ENCODE measurements at regions not wholly inside any gene's neighbourhood (a gene's known extent, or its start where the extent isn't known, plus 50 kb on each side); places are given as distances from the start of the nearest gene placed in this dataset.

DNA sequence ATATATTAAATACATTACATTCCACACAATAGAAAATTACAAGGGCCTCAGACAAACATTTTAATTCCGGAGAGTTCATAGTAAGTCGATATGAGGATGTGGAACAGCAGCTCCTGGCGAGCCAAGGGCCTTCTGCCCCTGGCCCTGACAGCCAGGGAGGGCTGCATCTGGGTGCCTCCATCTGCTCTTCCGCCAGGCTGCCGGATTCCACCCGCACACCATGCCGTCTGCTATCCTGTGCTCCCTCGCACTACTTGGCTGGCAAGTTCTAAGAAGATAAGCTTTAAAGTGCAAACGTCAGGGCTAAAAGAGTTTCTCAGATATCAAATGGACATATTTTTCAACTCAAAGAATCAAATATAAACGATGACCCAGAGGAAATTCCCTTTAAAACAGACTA lies 656.3 kb upstream of the NOX3 start:
- DNase-seq (ENCODE audit: low read depth in 3 of 3, low spot score in 2 of 3) = no peak

GRCh38 chr6:156110249-156110648 lies 654.6 kb upstream of the NOX3 start:
- no peak for DNase-seq (ENCODE audit: low read depth in 3 of 3, low spot score in 2 of 3)

- no peak for DNase-seq (ENCODE audit: low read depth in 3 of 3, low spot score in 2 of 3)
Measured at GRCh38 chr6:156109713-156110112, 654.1 kb upstream of the NOX3 start.

DNA sequence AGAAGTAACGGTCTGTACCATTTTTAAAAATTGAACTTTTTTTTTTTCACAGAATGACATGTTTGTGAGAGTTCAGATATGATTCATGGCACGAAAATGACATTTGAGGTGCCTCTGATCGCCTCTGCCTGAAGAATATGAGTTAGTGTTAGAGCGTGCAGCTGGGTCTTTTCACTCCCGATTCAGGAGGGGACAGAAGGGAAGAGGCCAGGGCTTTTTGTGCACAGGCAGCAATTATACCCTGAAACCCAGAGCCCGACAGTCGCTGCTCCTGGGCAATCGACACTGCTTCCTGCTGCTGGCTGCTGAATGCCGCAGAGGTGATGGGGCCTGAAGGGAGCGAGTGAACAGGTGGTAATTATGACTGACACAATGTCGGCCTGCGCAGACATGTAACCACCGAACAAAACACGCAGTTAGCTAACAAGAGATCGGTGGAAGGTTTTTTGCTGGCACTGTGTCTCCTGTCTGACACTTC lies 652.0 kb upstream of the NOX3 start:
- DNase-seq (ENCODE audit: low read depth in 3 of 3, low spot score in 2 of 3) = peak; percentile 6 to 21 (median 17)

- DNase-seq (ENCODE audit: low read depth in 3 of 3, low spot score in 2 of 3) = no peak
Measured at GRCh38 chr6:156102129-156102528, 646.5 kb upstream of the NOX3 start.

GRCh38 chr6:156098839-156099238 lies 643.2 kb upstream of the NOX3 start:
- no peak for DNase-seq (ENCODE audit: low read depth in 3 of 3, low spot score in 2 of 3)

DNA sequence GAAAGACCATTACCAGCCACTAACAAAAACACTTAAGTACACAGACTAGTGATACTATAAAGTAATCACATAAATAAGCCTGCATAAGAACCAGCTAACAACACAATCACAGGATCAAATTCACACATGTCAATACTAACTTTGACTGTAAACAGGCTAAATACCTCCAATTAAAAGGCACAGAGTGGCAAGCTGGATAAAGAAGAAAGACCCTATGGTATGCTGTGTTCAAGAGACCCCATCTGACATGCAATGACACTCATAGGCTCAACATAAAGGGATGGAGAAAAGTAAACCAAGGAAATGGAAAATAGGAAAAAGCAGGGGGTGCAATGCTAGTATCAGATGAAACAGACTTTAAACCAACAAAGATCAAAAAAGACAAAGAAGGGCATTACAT lies 631.8 kb upstream of the NOX3 start:
- no peak for DNase-seq (ENCODE audit: low read depth in 3 of 3, low spot score in 2 of 3)

DNA sequence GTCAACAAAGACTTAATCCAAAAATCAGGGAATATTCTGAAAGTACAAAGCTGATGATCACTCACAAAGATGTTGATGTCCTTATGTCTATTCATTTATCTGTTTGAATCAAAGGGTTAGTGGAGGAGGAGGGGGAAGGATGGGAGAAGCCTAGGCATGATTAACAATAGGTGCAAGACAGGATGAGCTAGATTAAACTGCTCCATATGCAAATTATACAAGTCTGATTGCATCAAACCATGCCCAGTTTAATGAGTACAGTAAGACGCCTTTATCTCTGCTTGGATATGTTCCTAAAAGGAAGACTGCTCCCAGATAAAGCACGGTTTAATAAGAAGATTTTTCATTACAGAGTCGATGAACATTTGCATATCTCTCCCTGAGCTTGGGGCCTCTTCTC lies 626.4 kb upstream of the NOX3 start:
- no peak for DNase-seq (ENCODE audit: low read depth in 3 of 3, low spot score in 2 of 3)

- DNase-seq (ENCODE audit: low read depth in 3 of 3, low spot score in 2 of 3) = no peak
Measured at GRCh38 chr6:156080371-156080770, 624.7 kb upstream of the NOX3 start.

DNA sequence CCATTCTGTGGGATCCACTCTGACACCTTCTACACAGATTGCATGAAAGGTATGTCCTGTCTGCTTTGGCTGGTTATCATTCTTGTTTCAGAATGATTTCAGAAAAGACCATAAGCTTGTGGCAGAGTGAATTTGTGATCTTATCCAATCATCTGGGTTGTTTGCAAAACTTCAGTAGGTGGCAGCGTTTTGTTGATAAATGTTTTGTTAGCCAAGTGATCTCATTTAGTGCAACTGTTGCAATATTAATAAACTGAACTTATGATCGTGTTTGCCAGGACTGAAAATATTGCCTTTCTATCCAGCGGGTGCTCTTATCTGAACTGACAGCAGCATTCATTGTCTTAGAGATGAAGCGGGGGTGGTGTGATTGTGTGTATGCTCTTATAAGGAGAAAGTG lies 613.2 kb upstream of the NOX3 start:
- no peak for DNase-seq (ENCODE audit: low read depth in 3 of 3, low spot score in 2 of 3)

- DNase-seq (ENCODE audit: low read depth in 3 of 3, low spot score in 2 of 3) = no peak
Measured at GRCh38 chr6:156065849-156066248, 610.2 kb upstream of the NOX3 start.

DNA sequence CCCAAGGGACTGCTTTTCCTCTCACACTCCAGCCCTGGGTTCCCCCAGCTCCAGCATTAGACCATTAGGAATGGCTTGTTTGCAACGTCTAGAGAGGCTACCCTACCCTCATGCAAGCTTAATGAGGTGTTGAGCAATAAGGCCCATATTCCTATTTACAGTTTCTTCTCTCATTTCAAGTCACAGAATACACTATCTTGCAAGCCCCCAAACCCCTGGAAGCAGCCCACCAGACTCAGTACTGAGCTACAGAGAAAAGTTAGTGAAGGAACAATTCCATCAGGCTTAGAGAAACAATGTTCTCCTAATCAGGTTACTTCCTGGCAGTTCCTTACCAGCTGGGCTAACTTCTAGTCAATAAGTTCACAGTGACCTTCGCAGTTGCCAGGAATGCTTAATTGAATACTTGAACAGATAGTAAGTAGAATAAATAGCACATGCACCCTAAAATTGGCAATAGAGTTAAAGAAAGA lies 606.5 kb upstream of the NOX3 start:
- DNase-seq (ENCODE audit: low read depth in 3 of 3, low spot score in 2 of 3) = no peak

- DNase-seq (ENCODE audit: low read depth in 3 of 3, low spot score in 2 of 3) = no peak
Measured at GRCh38 chr6:156061465-156061864, 605.8 kb upstream of the NOX3 start.

DNA sequence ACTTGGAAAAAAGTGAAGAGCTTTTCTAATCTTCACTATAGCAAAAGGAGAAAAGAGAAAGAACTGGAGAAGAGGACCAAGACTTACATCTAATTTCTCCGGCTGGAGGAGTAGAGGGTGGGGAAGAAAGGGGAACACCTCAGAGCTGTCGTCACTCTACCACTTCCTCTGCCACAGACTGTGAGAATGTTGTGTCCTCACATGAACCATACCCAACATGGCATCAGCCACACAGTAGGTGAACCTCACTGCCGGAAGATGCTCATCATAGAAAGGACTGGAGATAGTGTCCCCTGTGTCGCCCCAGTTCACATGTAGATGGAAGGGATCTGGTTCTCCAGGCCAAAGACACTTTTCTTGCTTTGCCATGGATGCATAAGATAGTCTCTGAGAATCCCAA lies 604.4 kb upstream of the NOX3 start:
- DNase-seq (ENCODE audit: low read depth in 3 of 3, low spot score in 2 of 3) = no peak

DNA sequence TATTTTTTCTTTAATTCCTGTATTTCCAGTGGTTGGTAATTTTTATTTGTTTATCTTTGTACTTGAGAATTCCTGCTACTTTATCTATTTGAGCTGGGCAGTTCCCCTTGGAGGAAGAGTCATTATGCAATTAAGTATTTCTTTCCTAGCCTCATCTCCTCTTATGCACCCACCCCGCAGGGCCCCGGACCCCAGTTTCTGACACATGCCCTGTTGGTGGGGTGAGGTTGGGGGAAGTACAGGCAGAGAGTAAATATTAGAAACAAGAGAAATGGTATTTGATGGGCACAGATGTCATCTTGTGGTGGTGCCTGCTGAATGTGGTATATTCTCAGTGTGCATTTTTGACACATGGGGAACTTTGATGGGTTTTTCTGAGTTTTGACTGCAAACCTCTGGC lies 602.7 kb upstream of the NOX3 start:
- DNase-seq (ENCODE audit: low read depth in 3 of 3, low spot score in 2 of 3) = no peak

GRCh38 chr6:156057869-156058268 lies 602.2 kb upstream of the NOX3 start:
- no peak for DNase-seq (ENCODE audit: low read depth in 3 of 3, low spot score in 2 of 3)

DNA sequence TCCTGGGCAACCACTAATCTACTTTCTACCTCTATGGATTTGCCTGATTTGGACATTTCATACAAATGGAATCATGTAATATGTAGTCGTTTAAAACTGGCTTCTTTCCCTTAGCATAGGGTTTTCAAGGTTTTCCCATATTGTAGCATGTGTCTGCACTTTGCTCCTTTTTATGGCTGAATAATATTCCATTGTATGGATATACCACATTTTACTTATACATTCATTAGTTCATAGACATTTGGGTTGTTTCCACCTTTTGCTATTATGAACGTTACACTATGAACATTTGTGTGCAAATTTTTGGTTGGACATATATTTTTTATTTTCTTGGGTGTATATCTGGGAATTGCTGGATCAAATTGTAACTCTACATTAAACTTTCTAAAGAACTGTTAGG lies 600.4 kb upstream of the NOX3 start:
- DNase-seq (ENCODE audit: low read depth in 3 of 3, low spot score in 2 of 3) = no peak

DNA sequence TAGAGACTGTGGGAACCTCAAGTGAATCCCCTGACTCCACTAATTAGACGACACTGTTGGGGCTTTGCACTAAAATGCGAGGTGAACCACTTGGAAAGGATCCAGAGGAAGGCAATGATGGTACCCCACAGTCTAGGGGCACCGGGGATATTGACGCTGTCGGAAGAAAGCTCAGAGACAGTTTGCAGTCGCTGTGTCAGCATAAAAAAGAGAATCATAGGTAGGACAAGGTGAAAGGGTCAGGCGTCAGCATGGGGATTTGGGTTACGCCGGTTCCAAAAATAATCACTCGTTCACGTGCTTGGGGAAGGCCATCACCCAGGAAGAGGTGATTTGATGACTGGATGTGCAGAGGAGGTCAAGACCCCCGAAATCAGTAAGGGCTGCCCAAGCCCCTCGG lies 598.0 kb upstream of the NOX3 start:
- DNase-seq (ENCODE audit: low read depth in 3 of 3, low spot score in 2 of 3) = no peak

DNA sequence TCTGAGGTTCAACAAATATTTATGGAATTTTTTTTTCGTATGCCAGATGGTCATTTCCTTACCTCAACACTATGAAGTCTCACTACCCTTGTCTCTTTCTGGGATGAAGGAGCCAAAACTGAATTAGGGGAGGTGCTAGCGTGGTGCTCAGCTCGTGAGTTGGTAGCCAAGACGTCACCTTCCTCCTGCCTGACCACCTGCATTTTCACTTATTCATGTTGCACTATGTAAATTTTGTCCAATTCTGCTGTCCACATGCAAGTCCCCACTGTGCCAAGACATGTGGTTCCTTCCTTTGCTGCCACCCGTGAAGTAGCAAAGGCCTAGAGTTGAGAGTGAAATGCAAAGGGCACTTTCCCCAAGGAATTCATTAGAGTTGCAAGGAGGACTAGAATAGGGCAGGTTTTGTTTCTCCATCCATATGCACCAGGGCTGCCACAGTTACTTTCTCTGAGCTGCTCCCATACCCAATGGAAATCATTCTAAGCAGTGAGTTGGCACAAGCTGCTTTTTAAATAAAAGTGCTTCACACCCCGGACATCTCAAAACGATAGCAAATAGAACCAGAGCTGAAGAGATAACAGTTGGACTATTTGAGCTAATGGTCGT lies 591.3 kb upstream of the NOX3 start:
- no peak for DNase-seq (ENCODE audit: low read depth in 3 of 3, low spot score in 2 of 3)

GRCh38 chr6:156046268-156046665 lies 590.6 kb upstream of the NOX3 start:
- DNase-seq (ENCODE audit: low read depth in 3 of 3, low spot score in 2 of 3) = no peak

DNA sequence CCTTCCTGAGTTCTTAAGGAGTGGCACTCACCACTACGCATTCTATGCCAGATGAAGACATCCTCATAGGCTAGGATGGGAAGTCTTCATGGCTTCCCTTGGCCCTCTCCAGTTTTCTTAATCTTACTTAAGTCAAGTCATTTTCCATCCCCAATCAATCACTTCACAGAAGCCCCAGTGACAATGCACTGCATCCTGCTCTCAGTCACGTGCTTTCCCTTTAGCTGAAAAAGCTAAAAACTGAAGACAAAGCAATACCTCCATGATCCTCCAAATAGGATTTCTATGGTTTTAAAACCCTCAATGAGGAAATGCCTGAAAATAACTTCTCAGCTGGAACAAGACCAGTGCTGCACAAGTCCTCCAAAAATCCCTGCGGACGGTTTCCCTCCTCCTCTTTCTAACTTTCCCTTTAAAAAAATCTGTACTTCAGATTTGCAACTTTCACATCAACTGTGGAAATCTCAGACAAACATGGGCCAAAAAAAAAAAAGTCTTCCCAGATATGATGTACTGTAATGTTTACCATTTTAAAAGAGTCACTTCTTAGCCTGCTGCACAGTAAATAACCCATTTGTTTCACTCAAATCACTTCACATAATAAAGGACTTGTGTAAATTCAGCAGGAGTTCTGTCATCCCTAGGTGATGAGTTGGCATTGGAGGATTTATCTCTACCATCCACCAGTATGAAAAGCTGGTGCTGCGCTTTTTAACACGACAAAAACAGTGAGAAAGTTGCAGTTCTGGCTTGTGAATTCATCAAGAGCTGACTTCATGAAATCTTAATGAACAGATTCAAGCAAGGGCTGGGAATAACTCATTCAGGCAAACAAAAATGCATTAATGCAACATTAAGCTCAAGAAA lies 590.0 kb upstream of the NOX3 start:
- no peak for DNase-seq (ENCODE audit: low read depth in 3 of 3, low spot score in 2 of 3)

- DNase-seq (ENCODE audit: low read depth in 3 of 3, low spot score in 2 of 3) = no peak
Measured at GRCh38 chr6:156033598-156033997, 578.0 kb upstream of the NOX3 start.
